ENCODE measurements at regions not wholly inside any gene's neighbourhood (a gene's known extent, or its start where the extent isn't known, plus 50 kb on each side); places are given as distances from the start of the nearest gene placed in this dataset.
"Not testable (repeated sequence)": the region's sequence is repeated elsewhere in the genome, so short reads cannot be mapped to it uniquely, and the experiment has no call there.

GRCh38 chr5:58300346-58300895 is 159.5 kb downstream of the PLK2 start:
- DNase-seq (ENCODE audit: low spot score) = no peak

- DNase-seq (ENCODE audit: low spot score) = no peak
These were observed 160.6 kb downstream of the PLK2 start for GRCh38 chr5:58299256-58299655.

DNA sequence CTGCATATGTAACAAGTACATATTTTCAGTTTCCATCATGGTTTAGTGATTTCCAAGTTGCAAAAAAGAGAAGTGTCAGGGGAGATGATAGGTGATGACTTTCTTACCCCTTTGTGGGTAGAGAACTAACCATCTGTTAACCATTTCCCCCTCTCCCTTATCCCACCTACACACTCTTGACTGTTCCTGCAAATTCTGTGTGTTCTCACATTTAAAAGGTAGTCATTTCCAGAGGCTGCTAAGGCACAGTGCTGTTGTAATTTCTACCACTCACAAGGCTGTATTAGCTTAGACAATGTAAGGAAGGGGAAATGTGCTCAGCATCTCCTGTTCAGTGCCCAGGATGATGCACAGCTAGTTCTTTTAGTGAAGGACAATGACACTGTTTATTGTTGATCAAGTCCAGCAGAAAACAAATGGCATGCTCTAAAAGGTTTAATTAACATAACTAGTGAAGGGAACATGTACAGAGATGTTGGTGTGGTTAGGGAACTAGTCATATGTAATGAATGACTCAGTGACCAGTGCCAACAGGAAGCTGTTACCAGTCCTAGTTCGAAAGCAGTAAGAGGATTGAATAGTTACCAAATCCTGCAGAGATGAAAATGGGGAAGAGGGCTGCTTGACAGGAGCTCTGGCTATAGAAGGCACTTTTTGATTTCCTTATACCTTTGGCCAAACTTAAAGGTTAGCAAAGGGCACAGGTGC is 165.1 kb downstream of the PLK2 start:
- DNase-seq (ENCODE audit: low spot score) = peak; percentile 25

DNA sequence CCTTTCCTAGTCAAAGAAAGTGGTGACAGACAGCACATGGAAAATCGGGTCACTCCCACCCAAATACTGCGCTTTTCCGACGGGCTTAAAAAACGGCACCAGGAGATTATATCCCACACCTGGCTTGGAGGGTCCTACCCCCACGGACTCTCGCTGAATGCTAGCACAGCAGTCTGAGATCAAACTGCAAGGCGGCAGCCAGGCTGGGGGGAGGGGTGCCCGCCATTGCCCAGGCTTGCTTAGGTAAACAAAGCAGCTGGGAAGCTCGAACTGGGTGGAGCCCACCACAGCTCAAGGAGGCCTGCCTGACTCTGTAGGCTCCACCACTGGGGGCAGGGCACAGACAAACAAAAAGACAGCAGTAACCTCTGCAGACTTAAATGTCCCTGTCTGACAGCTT is 171.6 kb downstream of the PLK2 start:
- DNase-seq (ENCODE audit: low spot score) = not testable (repeated sequence)

DNA sequence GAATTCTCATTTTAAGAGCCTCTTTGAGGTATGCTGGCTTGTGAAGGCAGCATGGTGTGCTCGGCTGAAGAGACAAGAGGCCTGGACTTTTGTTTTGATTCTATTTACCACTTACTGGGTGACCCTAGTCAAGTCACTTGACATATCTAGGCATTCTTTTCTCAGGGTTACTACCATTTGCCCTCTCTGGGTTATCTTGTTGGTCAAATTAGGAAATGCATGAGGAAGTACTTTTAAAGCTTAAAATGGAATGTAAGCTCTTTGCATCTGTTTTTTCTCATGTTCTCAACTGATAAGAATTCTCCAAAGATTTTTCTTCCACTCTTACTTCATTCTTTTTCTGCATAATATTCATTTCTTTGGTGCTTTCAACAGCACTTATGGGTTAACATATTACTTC is 173.1 kb downstream of the PLK2 start:
- DNase-seq (ENCODE audit: low spot score) = no peak

DNA sequence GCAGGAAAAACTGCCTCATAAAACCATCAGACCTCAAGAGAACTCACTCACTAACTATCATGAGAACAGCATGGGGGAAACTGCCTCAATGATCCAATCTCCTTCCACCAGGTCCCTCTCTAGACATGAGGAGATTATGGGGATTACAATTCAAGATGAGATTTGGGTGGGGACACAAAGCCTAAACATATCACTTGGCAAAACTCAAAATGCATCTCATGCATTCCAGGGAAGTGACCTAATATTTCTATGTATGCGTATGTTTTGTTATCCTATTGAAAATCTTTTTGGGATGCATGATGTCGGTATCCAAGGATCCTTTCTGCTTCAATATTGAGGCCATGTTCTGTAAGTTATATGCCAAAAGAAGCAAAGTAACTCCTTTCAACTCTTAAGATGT is 174.0 kb downstream of the PLK2 start:
- no peak for DNase-seq (ENCODE audit: low spot score)

DNA sequence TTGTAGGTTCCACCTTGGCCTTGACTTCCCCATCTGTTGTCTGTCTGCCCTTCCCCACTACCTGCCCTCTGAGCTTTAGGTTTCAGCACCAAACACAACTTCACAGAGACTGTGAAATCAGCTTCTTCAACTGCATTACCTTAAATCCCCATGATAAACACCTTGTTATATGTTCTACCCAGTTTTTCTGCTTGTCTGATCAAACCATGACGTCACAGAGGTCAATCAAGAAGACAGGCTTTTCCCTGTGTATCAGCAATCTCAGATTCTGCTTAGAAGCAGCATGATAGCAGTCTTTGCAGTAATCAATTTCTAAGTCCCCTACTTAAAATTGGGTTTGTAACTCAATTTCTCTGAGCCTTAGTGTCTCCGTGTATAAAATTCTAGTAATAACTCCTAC is 175.0 kb downstream of the PLK2 start:
- DNase-seq (ENCODE audit: low spot score) = no peak

GRCh38 chr5:58281189-58281588 is 178.7 kb downstream of the PLK2 start:
- no peak for DNase-seq (ENCODE audit: low spot score)

GRCh38 chr5:58279259-58279658 is 180.6 kb downstream of the PLK2 start:
- no peak for DNase-seq (ENCODE audit: low spot score)

DNA sequence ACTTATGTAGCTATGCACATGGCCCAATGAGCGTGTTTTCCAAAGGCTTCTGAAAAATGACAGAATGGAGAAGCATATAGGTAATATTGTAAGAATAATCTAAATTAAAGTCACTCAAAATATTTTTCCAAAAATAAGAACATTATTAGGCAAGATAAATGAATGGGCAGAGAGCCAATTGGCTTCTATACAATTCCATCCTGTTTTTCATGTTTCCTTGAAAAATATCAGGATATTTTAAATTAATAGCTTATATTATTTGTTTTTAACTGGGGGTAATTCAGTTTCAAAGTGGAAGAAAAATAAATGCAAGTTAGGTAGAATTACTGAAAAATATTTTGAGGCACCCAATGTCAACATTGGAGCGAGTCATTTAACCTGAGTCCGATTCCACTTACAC is 183.5 kb downstream of the PLK2 start:
- no peak for DNase-seq (ENCODE audit: low spot score)

DNA sequence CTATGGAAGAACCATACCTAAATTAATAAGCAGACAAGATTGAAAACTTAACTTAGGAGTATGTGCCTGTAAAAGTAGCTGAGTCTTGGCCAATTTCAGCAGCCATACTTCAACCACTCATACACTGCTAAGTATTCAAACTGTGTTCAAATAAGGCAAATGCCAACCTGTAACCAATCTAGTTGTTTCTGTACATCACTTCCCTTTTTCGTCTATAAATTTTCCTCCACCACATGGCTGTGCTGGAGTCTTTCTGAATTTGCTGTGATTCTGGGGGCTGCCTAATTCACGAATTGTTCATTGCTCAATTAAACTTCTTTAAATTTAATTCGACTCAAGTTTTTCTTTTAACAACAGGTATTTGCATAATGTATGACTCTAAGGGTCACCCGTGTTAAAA is 184.4 kb downstream of the PLK2 start:
- no peak for DNase-seq (ENCODE audit: low spot score)

GRCh38 chr5:58274191-58274590 is 185.7 kb downstream of the PLK2 start:
- no peak for DNase-seq (ENCODE audit: low spot score)

DNA sequence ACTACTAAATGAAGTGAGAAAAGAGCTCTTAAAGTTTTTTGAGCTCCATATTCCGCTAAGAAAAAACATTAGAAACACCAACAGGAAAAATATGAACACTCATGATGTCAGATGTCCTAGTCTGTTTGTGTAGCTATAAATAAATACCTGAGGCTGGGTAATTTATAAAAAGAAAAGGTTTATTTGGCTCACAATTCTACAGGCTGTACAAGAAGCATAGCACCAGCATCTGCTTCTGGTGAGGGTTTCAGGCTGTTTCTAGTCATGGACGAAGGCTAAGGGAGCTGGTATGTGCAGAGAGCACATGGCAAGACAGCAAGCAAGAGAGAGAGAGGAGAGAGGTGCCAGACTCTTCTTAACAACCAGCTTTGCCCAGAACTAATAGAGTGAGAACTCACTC is 186.2 kb downstream of the PLK2 start:
- no peak for DNase-seq (ENCODE audit: low spot score)

GRCh38 chr5:58268268-58268667 is 191.6 kb downstream of the PLK2 start:
- no peak for DNase-seq (ENCODE audit: low spot score)

DNA sequence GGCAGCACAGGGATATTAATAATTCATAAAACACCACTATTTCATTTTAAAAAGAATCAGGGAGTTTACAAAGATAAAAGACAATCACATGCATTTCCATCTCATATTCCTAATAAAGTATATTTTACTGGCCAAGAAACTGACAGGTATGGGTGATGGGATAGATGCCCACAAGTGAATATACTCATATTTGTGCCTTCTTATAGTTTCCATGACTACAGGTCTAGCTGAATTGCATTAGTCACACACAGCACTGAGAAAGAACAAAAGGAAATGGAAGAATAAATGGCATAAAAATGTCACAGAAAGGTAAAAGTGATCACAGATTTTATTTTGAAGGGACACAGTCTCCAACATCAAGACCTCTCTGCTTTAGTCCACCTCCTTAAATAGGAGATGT is 193.5 kb downstream of the PLK2 start:
- no peak for DNase-seq (ENCODE audit: low spot score)

- DNase-seq (ENCODE audit: low spot score) = no peak
These were observed 194.5 kb downstream of the PLK2 start for GRCh38 chr5:58265246-58265930.

DNA sequence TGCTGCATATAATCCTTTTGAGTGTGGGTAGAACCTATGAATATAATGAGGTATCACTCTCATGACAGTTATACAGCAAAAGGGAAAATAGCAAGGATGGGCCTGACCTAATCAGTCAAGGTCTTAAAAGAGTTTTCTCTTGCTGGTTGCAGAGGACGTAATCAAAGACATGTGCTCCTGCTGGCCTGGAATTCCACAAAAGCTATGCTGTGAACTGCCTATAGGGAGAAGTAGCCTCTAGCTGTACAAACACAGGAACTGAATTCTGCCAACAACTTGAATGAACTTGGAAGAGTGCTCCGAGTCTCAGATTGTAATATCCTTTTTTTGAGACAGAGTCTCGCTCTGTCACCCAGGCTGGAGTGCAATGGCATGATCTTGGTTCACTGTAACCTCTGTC is 195.6 kb downstream of the PLK2 start:
- DNase-seq (ENCODE audit: low spot score) = no peak

DNA sequence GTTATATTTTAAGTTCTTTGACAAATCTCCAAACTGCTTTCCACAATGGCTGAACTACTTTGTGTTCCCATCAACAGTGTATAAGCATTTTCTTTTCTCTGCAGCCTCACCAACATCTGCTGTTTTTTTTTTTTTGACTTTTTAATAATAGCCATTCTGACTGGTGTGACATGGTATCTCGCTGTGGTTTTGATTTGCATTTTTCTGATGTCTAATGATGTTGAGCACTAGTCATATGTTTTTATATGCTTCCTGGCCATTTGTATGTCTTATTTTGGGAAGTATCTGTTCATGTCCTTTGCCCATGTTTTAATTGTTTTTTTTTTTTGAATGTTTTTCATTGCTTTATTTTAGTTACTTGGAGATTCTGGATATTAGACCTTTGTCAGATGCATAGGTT is 196.6 kb downstream of the PLK2 start:
- no peak for DNase-seq (ENCODE audit: low spot score)

- DNase-seq (ENCODE audit: low spot score) = peak; percentile 43
These were observed 197.7 kb downstream of the PLK2 start for GRCh38 chr5:58262226-58262625.

GRCh38 chr5:58261605-58262004 is 198.3 kb downstream of the PLK2 start:
- peak; percentile 63 for DNase-seq (ENCODE audit: low spot score)

- no peak for DNase-seq (ENCODE audit: low spot score)
These were observed 199.6 kb downstream of the PLK2 start for GRCh38 chr5:58260243-58260642.

- DNase-seq (ENCODE audit: low spot score) = peak; percentile 63
These were observed 200.2 kb downstream of the PLK2 start for GRCh38 chr5:58259685-58260152.

- DNase-seq (ENCODE audit: low spot score) = no peak
These were observed 200.8 kb downstream of the PLK2 start for GRCh38 chr5:58258984-58259684.
